Stimulated activated CD8-positive, alpha-beta memory T cell treated with anti-CD3 and anti-CD28 coated beads, Interleukin-4, amount 100 ng/mL, for 48 hours (primary cell): ENCODE measurements at regions not wholly inside any gene's neighbourhood (a gene's known extent, or its start where the extent isn't known, plus 50 kb on each side); places are given as distances from the start of the nearest gene placed in this dataset.

Experiments used
- DNase-seq: peaks from one replicate; pipeline ENCODE4 v3.0.0-alpha.2; 2020

DNA sequence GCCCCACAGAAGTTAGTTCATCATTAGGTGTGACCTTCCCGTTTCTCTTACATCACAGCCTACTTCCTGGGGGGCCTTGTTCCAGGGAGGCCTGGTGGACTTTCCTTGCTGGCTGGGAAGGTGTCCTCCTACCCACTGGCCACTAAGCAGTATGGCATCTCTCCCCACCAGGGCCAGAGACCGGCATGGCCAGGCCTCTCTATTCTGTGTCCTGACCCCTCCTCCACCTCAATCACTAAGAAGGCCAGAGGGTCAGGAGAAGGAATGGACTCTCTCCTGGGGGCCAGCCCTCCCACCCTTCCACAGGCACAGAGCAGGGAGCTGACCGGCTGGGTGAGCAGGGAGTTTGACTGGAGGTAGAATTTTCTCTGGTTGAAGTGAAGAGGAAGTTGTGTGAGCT, 81.9 kb downstream of the PJA1 start:
- DNase-seq: no peak

DNA sequence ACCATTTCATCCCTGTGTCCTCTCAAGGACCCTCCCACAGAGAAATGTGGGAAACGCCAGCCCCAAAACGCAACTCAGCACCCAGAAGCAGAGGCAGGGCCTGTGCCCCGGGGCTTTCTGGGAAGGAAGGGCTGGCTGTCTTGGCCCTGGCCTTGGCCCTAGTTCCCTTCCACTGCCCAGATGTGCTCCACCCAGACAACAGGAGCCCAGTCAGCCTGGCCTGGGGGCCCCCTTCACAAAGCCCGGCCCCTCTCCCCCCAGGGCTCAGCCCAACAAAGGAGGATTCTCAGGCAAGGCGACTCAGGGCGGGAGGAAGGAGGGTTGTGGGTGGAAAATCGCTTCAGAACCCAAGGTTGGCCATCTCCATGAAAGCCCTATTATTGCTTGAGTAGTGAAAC, 82.5 kb downstream of the PJA1 start:
- no peak for DNase-seq

DNA sequence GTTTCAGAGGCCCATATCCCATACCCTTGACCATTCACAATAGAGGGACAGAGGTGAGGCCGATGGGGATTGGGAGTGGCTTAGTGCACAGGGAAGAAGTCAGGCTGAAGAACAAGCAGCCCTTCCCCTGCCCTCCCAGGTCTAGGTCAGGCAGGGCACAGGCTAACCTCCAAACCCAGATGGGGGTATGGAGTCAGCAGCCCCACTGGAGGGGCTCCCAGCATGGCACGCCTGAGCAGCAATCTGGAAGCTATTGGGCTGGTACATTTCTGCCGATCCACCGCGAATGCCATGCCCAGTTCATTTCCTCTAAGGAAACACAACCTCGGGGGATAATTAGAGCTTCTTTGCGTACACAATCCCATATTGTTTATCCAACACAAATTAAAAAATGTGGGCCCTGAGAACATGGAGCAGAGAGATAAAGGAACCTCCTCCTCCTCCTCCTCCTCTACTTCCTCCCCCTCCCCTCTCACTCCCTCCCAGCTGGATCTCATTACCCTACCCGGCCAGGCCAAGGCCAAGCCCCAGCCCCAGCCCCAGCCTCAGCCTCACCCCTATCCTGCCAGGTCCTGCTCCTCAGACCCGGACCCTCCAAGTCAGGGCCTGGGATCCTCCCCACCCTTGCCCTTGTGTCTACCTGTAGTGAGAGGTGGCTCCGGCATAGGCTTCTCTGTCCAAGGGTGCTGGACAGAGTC, 83.0 kb downstream of the PJA1 start:
- no peak for DNase-seq

DNA sequence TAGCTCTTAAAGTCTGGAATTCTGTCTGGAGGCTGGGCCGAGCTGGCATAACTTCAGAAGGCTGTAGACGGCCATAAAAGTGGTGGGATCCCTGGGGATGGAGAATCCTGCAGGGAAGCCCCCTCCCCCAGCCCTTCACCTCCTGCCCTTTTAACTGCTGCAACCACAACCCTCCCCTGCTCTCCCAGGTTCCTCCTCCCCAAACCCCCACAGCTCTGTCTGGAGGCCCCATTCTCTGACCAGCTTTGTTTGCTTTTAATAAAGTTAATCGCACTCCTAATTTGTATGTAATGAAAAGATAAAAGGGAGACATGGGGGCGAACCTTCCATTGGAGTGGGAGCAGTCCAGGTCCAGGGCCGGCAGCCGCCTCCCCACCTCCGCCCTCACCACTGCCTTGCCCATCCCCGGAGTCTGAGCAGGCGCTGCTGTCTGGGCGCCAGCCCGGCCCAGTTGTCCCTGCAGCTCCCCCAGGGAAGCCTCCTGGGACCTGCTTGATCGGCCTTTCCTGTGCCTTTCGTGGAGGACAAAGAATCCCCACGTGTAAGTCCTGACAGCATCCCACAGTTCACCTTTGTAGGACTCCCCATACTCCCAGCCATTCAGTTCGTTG, 84.3 kb downstream of the PJA1 start:
- no peak for DNase-seq

DNA sequence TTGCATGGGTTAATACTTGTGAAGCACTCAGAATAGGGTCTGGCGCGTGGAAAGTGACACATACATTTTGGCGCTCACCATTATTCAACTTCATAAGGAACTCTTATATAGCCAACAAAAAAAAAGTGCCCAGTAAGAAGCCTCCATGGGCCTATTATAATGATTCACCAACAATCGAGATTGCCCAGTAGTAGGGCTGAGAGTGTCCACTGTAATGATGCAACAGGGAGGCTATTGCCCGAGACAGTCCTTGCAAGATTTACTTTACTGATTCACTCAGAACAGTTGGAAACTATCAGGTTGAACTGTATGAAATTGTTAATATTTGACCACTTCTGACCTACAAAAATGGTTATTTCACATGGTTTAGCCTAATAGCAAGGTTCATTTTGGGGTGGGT, 86.0 kb downstream of the PJA1 start:
- no peak for DNase-seq

DNA sequence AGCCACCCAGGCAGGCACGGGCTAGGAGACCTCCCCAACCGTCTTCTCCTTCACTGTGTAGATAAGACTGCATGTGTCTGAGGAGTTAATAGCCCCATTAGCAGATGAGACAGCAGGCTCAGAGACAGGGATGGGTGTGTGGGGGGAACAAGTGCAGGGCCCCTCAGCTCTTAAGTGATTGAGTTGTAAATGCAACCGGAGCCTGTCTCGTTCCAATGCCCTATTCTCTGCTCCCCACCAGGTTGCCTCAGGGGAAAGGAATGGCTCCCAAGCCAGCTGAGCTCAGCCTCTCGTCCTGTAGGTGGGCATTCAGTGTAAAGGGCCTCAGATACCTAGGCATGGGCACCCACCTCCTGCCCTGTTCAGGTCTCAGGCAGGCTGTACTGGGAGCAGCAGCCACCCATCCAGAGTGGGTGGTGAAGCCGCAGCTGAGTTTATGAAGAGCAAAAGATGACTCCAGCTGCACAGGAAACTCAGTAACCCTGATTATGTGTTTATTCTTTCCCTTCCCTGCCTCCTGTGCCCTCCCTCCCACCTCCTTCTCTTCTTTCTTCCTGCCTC, 87.3 kb downstream of the PJA1 start:
- DNase-seq: no peak

DNA sequence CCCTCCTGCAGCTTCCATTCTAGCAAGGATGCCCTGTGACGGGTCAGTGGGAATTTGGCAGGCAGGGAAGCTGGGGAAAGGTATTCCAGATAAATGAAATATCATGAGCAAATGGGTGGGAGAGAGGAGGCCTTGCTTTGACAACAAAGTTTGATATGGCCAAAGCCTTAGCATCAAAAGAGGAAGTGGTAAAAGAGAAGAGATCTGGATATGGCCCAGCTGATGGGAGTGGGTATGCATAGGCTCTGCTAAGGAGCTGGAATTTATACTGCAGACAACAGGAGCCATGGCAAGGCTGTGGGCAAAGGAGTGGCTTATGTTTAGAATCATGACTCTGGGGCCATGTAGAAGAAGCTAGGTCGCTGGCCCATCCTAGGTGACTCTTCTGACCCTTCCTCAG, 89.2 kb downstream of the PJA1 start:
- no peak for DNase-seq

DNA sequence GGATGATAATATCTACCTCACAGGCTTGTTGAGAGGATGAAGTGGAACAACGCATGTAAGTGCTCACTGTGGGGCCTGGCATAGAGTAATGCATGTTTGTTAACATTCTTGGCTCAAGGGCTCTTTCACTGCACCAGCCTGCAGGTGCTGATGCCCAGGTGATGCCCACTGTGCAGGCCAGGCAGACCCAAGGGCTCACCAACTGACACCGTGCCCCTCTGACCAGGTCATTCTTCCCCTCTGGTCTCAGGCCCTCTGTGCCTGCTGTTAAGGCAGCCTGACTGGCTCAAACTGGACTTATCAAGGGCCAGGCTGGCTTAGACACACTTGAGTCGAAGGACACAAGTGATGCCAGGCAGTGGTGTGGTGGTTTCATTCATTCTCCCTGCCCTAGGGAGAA, 90.5 kb downstream of the PJA1 start:
- DNase-seq: no peak

DNA sequence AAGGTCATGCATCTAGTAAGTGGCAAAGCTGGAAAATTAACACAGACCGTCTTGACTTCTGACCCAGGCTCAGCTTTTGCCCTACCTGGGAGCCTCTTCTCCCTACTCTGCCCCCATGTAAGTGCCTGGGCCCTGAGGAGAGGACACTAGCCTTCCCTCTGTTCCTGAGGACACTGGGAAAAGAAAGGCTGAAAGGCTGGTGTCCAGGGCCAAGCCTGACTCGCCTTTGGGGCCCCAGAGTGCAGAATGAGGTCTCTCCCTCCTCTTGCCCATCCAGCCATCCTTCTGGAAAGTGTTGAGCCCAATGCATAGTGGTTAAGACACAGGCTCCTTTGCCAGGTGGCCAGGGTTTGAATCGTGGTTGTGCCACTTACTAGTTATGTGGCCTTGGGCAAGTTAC, 91.5 kb downstream of the PJA1 start:
- DNase-seq: no peak

DNA sequence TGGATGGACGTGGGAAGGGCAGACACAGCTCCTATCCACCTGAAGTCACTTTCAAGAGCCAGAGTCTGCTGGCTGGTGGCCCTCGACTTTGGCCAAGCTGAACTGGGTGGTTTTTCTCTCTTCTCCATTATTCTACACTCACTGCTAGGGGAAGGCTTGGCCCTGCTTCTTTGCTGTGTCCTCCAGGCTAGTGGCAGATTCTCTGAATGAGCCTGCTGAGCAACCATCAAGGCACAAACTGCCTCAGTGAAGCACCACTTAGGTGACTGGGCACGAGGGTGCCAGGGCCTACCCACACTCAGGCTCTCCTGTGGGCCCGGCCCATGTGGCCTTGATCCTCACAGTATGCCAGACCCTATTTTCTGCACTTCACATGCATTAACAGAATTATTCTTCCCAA, 92.0 kb downstream of the PJA1 start:
- DNase-seq: no peak

DNA sequence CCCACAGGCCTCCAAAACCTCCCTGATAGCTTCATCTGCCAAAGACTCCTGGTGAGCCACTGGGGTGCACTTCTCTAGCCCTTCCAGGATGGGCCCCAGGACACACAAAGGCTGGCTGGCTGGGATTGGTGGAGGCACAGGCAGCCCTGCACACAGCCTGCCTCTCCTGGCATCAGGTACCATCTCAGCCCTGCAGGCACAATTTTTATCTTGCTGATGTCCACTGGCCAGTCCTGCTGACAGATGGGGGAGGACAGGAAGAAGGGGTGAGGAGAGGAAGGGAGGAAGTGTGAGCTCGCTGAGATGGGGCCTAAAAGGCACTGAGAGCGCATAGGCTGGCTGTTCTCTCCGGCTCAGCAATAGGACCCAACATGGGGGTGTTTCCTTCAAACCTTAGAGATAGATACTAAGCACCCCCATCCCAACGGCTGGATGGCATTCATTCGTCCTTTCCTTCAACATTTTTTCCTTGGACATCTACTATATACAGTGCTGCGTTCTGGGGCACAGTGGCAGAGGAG, 92.7 kb downstream of the PJA1 start:
- DNase-seq: no peak

DNA sequence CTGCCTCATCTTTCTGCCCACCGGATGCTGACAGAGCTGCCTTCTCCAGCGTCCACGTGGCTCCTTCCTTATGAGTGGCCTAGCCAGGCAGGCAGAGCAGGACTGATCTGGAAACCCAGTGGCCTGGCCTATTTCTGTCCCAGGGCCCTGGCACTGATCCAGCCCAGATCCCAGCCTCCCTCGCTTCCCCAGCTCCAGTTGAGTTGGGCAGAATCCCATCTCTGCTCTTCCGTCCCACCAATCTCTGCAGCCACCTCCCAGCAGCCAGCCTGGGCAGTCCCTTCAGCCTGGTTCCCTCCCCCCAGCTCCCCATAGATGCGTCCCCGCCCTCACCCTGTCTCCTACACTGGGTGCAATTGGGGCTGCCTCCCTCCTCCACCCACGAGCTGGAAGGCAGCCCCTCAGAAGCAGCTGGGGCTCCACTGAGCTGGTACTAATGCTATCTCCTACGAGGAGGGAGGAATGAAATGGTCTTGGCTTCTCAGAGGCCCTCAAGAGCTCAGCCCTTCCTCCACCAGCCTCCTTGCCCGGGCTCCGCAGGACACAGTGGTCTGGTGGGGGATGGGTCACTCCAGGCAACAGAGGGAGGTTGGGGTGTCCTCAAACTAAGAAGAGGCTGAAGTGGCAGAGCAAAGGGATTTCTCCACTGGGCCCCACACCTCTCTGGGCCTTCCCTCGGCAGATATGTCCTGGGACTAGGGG, 94.2 kb downstream of the PJA1 start:
- DNase-seq: no peak

DNA sequence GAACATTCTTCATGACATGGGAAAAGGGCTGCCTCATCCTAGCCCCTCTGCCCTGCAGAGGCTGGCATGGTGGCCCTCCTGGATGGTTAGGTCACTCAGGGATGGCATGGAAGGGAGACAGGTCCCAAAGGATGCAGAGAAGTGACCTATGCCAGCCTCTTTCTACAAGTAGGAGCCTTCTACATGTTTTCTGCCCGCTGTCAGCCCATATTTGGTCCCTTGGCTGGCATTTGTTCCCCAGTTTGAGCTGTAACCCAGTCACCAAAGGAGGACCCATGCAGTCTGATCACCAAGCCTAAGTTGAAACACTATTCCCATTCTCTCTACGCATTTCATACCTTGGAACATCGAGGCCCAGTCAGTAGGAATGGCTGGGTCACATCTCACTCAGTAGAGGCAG, 95.4 kb downstream of the PJA1 start:
- DNase-seq: no peak

DNA sequence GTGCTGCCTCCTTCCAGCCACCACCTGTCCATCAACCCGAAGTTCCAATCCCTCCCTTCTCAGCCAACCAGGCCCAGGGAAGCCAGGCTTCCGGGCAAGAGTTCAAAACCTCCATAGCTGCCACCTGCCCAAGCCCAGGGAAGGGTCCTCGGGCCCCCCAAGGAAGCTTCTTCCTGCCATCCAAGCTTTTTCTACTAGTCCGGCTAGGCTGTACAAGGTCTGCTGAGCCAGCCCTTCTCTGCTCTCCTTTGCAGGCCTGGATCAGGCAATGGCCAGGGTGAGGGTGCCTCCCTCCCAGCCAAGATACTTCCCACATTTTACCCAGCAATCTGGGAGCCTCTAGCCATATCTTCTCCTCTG, 96.2 kb downstream of the PJA1 start:
- DNase-seq: no peak

DNA sequence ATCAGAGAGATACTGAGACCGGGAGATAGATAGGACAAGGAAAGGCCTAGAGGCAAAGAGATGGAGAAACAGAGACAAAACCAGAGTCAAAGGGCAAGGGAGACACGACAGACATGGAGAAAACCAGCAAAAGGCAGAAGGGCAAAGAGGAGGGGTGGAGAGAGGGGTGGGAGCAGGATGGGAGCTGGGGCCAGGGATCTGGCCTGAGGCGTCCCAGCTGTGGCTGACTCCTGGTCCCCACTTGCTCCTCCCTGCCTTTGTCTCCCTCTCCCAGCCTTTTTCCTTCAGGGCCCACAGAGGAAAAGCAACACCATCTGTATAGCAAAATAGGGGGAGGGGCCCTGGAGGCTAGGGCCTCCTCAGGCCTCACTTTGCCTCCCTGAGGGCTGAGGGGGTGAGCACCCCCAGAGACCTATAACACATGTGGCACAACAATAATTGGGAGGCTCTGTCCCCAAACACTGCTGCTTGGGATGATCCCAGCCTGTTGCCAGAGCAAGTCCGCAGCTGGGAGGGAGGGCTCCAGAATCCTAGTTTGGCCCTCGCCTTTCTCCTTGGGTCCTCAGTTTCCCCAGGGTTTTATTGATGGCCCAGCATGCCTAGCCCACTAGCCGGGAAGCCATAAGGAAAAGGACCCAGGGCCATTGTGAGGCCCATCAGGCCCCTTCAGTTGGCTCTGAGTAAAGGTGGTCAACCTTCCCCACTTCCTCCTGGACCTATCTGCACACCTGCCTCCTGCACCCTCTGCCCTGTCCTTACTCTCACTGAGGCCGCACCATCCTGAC, 96.8 kb downstream of the PJA1 start:
- no peak for DNase-seq

DNA sequence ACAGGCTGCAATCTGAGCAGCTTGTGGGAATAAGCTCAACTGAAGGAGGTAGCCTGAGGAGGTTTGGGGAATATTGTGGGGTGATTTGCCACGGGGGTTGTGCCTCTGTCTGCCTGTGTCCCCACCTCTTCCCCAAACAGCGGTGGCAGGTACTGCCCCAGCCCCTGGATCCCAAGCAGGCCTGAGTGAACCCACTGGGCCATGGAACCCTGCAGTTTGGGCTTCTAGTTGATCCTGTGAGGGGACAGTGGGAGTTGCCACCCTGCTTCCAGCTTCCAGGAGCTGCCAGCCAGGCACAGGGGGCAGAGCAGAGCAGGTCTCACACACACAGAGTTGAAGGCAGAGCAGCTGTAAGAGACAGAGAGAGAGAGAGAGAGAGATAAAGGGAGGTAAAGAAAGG, 97.4 kb downstream of the PJA1 start:
- no peak for DNase-seq

DNA sequence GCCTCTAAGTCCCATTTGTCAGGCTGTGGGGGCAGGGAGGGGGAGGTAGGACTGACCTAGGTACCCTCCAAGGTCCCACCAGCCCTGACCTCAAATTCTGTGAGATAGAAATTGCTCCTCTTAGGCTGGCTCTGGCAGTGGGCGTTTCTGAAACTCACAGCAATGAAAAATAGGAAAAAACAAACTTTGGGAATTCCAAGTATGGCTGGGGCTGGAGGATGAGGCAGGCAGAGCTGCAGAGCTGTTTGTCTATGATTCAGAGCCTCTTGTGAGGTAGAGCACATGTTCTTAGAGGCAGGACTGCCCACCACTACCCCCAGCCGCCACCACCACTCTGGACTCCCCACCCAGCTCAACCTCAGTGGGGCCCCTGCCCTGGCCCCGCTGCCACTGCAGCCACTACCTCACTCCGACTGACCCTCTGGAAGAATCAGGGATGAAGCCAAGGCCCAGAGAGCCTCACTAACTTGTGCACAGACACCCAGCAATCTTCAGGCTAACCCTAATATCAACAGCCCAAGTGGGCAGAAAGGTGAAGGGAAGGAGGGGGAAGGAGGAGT, 98.2 kb downstream of the PJA1 start:
- DNase-seq: no peak

DNA sequence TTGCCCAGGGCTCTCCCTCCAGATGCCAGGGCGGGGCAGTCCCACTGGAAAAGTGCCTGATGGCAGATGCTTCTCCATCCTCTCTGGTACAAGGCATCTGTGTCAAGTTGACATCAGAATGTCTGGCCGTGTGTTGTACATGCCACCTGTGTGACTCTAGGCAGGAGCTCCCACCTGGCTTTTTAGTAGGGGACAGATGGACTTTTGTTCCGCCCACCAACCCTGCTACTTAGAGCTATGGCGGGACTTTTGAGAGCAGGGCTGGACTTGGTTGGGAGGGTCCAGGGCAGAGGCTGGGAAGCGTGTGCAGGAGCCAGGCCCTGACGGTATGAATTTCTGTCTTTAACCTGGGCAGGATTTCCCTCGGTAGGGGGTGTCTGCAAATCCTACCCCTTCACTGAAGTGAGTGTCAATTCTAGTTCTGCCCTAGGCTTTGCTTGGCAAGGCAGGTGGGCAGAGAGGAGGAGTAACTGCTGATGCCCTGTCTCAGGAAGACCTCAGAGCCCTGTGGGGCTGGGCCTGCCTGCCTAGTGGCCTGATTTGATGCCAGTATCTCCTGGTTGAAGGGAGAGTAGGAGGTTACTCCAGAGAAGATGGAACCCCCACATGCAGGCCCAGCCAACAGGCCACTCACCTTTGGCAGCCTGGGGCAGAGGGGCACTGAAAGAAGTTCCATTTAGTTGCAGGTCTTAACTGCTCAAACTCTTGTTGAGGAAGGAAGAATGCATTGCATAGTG, 99.1 kb downstream of the PJA1 start:
- no peak for DNase-seq

DNA sequence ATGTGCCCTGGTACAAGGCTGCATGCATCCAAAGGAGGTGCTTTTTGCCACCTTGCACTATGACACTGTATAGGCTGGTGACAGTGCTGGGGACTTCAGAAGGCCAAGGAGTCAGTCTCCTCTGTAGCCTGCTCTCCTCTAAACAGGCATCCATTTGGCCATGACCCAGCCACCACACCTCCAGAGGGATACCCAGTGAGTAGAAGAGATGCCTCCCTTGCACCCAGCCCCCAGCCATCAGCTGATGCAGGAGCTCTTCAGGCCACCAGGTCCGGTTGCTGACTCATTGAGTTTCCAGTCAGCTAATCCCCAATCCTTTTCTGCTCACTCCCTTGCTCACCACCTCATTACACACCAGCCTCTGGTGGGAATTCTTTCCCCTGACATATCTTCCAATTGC, 99.8 kb downstream of the PJA1 start:
- DNase-seq: no peak

DNA sequence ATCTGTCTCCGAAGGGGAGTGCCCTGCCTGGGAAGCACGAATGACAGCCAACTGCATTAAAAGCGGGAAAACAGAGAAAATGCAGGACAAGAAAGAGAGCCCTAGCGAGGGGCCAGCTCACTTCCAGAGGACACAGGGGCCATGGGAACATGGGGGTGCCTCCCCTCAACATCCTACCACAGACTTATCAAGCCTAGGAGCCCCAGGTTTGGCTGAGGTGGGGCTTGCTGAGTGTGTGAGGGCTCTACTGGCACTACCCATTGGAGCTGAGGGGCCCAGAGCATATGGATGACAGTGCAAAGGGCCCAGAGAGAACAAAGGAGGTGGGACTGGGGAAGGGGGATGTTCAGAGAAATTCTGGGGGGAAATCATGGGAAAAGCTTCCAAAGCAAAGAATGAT, 101.8 kb downstream of the PJA1 start:
- no peak for DNase-seq

DNA sequence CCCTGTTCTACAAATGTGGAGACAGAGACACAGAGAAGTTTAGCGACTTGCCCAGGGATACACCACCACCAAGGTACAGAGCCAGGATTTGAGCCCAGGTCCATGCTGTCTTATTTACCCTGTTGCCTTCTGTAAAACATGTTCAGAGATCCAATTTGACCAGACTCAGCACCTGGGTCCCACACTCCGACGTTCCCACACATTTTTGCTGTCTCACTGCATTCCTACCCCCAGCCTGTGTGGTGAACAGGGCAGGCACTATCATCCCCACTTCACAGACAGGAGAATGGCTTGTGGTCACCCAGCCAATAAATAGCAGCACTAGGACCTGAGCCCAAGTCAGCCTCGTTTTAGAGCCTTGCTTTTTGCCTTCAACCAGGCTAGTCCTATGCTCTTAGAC, 102.8 kb downstream of the PJA1 start:
- no peak for DNase-seq
